ENCODE measurements at regions not wholly inside any gene's neighbourhood (a gene's known extent, or its start where the extent isn't known, plus 50 kb on each side); places are given as distances from the start of the nearest gene placed in this dataset.

- no peak for TF ChIP-seq CTCF (conservative IDR thresholded peaks at IDR 0.05; ENCODE audit: low read depth in 2 of 2)
- no peak for TF ChIP-seq ZNF114 (CRISPR knock-in tag; IDR thresholded peaks at IDR 0.05)
Observed at GRCh38 chr3:148455098-148455497, 242.6 kb upstream of the AGTR1 start (continued).

GRCh38 chr3:148457886-148458285 is 239.8 kb upstream of the AGTR1 start:
- DNase-seq (ENCODE audit: low spot score) (no peak), ATAC-seq (no peak)
- H3K79me2 ChIP-seq (replicated peaks; ENCODE audit: insufficient read depth), result no peaks in the 10 kb centered on the region
- H3K9me3 Mint-ChIP-seq, result peaks cover 14% of the 10 kb centered on the region
- H3K4me1 ChIP-seq (ENCODE audit: insufficient read depth), result no peaks in the 10 kb centered on the region
- no peak overlapping the region for H3K27ac ChIP-seq (ENCODE audit: low read depth)
- H3K36me3 ChIP-seq (ENCODE audit: insufficient read depth), result 0 out of 2 replicates have a peak, but pooled peaks cover 11% of the 10 kb centered on the region
- H4K20me1 ChIP-seq (replicated peaks; ENCODE audit: insufficient read depth), result no peaks in the 10 kb centered on the region
- H3K4me1 Mint-ChIP-seq, result no peaks in the 10 kb centered on the region
- H3F3A ChIP-seq (replicated peaks; ENCODE audit: low read depth), result no peaks in the 10 kb centered on the region
- no peak overlapping the region for H3K4me2 ChIP-seq
- H3K27me3 ChIP-seq (ENCODE audit: insufficient read depth), result no peaks in the 10 kb centered on the region
- peaks cover 9% of the 10 kb centered on the region; the same call in 2 of the 3 replicates for H3K36me3 Mint-ChIP-seq (ENCODE audit: low read depth)
- H3K4me3 ChIP-seq, result no peak overlapping the region
- H2AFZ ChIP-seq, result no peak overlapping the region
- H3K27me3 Mint-ChIP-seq (ENCODE audit: insufficient read depth, low read depth, poor library complexity), result peaks cover 2% of the 10 kb centered on the region
- H3K4me3 Mint-ChIP-seq, result no peak overlapping the region
- H3K9me2 ChIP-seq (ENCODE audit: insufficient read depth), result no peaks in the 10 kb centered on the region
- H3K27ac Mint-ChIP-seq, result no peak overlapping the region
- no peak for TF ChIP-seq EZH2 (IDR thresholded peaks at IDR 0.05; ENCODE audit: low read depth, unreplicated experiment)
- TF ChIP-seq NANOG (IDR thresholded peaks at IDR 0.05; ENCODE audit: borderline replicate concordance), result no peak
- no peak for TF ChIP-seq CTCF (conservative IDR thresholded peaks at IDR 0.05; ENCODE audit: low read depth in 2 of 2)
- TF ChIP-seq STAT1 (IDR thresholded peaks at IDR 0.05; ENCODE audit: unreplicated experiment), result no peak
- no peak for TF ChIP-seq ZNF462 (CRISPR knock-in tag; IDR thresholded peaks at IDR 0.05)
- no peak for TF ChIP-seq EZH2phosphoT487 (IDR thresholded peaks at IDR 0.05; ENCODE audit: unreplicated experiment)
- TF ChIP-seq ZNF331 (CRISPR knock-in tag; IDR thresholded peaks at IDR 0.05; ENCODE audit: low read depth), result no peak
- TF ChIP-seq REST (IDR thresholded peaks at IDR 0.05; ENCODE audit: unreplicated experiment), result no peak
- no peak for TF ChIP-seq ZNF114 (CRISPR knock-in tag; IDR thresholded peaks at IDR 0.05)
- TF ChIP-seq JUNB (IDR thresholded peaks at IDR 0.05; ENCODE audit: unreplicated experiment), result no peak
- TF ChIP-seq CREB1 (CRISPR knock-in tag; IDR thresholded peaks at IDR 0.05; ENCODE audit: low read depth), result no peak

Measured in GM23338 (cell line).